Left hindlimb (tissue), 1 donor: ENCODE measurements at regions not wholly inside any gene's neighbourhood (a gene's known extent, or its start where the extent isn't known, plus 50 kb on each side); places are given as distances from the start of the nearest gene placed in this dataset.
"Not testable (repeated sequence)": the region's sequence is repeated elsewhere in the genome, so short reads cannot be mapped to it uniquely, and the experiment has no call there.

Source experiments
- DNase-seq: peaks from one replicate; pipeline ENCODE4 v3.0.0-alpha.2; 2018

DNA sequence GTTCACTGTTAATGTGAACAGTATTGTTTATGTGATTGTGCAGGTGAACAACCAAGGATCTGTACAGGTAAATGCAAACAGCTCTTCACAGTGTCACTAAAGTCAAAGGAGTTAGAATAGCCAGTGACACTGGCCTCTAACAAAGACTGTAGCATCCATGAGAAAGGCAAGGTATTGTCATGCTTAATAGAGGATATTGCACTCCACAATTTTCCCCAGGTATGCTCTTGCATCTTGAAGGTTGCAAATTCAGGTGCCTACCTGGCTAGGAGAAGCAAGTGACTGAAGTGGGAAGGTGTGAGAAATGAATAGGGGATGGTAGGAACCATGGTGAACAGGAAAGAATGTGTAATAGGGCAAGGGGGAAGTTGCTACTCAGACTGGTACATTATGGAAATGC, 101.2 kb upstream of the EFNA5 start:
- DNase-seq: no peak

DNA sequence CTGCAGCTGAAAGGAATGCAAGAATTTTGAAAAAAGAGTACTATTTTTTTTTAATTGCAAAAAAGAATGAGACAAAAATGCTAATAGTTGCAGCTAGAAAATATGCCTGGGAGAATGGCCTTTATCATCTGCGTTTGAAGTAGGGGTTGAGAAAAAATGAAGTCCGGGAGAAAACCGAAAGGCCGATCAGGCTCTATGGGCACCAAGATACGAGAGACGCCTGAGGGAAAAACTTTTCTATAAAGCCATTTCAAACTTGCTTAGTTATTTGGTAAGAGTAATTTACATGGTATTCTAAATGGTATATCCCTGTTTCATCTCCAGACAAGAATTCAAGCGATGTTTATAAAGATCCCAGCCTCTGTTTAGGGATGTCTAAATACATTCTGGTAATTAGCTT, 99.3 kb upstream of the EFNA5 start:
- no peak for DNase-seq

DNA sequence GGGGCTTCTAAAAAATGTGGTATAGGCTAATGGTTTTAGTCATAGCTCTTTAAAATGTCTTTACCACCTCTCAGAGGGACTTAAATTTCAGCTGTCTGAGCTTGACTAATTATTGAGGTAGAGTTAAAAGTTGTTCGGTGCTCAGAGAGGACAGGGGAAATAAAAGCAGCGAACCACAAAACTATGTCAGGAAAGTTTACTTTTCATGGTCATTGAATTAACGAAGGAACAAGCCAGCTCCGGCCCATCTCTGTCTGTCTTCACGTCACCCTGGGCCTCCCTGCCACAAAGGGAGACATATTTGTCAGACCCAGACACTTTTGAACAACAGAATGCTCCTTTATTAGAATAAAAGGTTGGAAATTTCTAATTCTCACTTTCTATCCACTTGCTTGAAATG, 98.8 kb upstream of the EFNA5 start:
- DNase-seq: no peak

DNA sequence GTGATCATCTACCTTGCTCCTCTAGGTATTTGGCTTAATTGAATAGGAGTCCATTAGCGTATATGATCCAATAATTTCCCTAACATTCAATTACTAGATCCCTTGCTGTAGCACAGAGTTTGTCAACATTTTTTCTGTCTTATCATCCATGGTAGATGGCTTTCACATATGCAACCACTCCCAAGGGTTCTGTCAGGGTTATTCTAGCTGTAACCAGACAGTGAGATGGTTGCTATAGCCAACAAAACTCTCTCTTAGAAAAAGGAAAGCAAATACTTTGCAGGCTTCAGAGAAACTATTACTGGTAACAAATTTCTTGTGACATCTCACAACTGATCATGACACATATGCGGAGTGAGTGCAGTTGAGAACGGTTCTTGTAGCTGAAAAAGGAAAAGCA, 96.2 kb upstream of the EFNA5 start:
- DNase-seq: no peak

DNA sequence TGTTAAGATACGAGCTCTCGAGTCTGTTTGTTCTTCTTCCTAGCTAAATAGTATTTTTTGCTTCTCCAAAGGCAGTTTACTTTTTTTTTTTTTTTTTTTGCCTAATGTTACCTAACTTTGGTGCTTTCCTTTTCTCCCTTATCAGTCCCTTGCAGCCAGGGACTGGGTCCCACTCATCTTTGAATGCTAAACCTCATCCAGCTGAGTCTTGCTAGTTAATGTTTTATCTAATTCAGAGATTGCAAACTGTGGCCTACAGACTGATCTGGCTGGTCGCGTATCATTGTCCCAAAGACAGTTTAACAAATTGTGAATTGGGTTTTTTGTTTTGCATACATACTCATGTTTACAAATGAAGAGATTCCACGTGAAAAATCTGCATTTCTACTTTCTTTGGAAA, 95.7 kb upstream of the EFNA5 start:
- no peak for DNase-seq

DNA sequence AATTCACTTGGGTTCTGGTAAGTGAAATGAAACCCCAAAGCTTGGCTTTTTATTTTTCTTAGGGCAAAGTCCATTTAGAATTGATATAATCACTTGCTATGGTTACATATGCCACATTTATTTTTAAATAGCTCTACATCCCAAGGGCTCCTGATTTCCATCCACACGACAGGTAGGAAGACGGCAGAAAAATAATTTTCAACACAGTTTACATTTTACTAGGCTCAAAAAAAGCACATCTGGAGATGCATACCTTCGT, 95.0 kb upstream of the EFNA5 start:
- DNase-seq: no peak

DNA sequence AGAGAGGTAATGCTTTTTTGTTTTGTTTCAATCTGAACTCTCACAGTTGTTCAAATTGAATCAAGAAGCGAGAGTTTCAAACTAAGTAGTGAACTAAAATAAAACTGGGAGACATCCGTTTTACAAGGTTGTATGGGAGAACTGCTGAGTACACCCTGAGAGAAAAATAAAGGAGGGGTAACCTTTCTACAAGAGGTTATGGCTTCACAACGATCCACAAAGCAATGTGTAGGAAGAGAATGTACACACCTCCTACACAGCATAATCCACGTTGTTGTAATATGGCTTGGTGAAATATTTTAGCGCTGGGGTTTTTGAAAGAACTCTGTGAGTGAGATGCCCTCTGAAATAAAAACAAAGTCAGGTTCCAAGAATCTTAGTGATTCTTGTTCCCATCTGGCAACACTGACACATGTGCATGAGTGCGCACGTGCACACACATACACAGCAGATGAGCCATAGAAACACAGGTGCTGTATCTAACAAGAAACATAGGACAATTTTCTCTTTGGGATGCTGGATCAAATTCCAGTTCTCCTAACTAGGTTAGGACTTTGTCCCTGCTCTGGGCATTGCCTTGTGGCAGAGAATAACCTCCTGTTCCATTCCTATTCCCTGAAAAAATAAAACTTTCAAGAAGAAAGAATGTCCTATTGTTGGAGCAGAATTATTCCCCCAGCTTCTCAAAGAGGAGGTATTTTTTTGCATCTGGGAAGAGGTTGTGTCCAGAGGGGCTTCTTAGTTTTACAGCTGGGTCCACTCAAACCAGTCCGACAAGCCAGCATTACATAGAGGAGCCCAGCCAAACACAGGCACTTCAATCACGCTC, 94.5 kb upstream of the EFNA5 start:
- DNase-seq: no peak

DNA sequence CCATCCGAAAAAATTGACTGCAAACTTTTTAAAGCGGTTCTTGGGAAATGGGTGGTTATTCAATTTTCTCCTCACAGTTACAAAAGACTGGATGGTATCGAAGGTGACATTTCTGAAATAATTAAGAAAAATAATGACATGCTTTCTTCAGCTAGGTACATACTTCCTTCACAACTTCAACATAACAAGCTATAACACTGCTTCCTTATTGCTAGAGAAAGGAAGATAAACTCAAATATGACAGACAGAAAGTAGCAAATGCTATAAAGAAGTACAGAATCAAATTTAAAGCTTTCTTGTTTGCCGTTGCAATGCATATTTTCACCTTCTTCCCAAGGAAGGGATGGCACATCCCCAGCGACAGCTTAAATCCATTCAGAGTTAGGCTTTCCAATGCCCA, 93.5 kb upstream of the EFNA5 start:
- DNase-seq: no peak

DNA sequence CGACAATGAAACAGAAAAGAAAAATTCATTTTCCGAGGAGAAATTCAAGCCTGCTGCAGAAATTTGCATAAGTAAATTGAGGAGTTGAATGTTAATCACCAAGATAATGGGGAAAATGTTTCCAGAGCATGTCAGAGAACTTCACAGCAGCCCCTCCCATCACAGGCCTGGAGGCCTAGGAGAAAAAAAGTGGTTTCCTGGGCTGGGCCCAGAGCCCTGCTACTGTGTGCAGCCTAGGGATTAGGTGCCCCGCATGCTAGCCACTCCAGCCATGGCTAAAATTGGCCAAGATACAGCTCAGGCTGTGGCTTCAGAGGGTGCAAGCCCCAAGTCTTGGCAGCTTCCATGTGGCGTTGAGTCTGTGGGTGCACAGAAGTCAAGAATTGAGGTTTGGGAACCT, 82.7 kb upstream of the EFNA5 start:
- no peak for DNase-seq

DNA sequence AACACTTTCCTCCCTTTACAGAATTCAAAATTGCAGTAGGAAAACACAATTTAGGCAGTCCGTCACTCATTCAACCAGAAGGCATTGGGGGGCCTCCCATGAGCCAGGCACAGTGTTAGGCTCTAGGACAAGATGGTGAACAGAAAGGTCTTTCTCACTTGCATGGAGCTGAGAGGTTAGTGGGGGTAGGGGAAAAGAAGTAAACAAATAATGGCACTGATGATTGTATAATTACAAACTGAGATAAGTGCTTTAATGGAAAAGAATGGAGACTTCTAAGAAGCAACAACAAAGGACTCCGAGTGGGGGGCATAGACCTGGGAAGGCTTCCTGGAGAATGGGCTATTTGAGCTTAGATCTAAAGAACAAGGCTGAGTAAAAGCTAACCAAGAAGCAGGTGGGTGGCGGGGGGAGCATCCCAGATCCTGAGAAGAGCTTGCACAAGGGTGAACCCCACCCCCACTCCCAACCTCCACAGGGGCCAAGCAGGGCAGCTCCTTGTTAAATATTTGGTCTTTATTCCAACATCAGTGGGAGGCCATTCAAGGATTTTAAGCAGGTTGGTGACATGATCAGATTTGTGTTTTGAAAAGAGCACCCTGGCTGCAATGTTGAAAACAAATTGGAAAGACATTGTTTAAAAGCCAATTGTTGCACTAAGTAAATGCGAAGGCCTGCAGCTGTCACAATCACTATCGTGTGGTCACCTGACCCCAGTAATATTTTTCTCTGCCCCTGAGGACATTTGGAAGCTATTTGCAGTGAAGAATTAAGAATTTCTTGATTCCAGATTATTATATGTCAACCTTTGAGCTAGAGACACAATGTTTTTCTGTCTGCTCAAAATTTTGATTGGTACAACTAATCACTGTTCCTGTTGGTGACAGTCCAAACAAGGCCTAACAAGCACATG, 73.9 kb upstream of the EFNA5 start:
- no peak for DNase-seq

DNA sequence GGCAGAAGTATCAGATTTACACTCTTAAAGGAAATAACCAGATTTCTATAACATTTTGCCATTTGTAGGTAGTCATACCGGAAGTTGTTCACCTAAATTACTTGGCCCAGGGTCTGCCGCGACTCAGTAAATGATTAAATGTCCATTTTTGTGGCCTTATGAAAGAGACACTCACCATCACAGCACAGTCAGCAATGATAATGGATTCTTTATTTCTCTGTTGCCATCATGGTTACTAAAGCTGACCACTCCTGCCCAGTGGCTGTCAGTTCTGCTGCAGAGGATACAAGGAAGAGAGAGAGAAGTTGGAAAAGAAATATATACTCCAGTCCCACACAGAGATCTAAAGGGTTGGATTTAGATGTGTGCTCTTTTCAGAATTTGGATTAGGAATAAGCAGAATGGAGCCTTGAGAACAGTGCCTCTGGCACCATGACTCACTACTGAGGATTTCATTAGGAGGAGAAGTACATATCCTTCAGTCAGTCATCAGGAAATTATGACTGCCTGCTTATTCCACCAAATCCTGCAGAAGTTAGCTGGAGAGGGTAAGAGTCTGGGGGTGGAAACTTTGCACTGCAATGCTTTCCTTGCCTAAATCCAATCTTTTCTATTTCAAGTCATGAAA, 72.8 kb upstream of the EFNA5 start:
- DNase-seq: no peak

DNA sequence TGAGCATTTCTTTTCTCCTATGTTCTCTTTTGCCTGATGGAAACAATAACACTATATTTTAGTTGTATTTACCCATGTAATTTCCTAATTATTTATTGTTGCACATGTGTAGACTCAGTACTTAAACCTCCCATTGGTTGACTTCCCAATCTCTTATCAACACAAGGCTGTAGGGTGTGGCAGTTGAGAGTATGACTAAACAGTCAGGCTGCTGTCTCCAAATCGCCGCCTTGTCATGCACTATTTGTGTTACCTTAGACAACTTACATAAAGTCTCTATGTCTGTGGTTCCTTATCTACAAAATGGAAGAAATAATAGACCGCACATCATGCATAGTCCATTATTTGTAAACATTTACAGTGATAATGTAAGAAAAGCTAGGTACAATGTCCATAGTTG, 68.9 kb upstream of the EFNA5 start:
- DNase-seq: no peak

DNA sequence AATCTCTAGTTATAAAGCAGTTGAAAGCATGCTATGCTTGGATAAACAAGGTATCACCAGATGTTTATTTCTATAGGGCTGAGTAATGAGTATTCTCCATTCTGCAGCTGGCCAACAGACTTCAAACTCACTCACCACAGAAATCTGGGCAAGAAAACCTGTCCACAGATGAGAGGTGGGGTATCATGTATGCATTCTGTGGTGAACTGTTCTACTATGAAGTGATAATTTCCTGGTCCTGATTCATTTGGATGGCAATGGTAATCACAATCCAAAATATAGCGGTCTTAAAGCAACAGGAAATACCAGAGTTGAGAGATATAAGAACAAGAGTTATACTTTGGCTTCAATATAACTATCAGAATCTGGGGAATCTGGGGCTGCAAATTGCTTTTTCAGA, 65.9 kb upstream of the EFNA5 start:
- peak; percentile 37 for DNase-seq

DNA sequence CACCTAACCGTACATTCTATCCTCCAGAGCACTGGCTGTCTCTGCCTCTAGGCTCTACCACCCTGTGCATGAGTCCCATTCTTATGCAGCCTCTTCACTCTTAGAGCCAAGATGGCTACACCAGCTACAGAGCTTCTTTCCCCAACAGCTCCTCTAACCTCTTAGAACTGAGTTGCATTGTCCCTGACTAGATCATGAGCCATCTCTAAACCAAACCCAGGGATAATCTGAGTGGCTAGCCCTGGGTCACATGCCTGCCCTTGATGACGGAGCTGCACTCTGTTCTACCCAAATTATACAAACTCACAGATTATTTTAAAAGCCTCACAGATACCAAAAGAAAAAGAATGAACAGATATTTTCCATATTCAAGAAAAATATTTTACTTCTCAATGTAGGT, 65.4 kb upstream of the EFNA5 start:
- DNase-seq: not testable (repeated sequence)

DNA sequence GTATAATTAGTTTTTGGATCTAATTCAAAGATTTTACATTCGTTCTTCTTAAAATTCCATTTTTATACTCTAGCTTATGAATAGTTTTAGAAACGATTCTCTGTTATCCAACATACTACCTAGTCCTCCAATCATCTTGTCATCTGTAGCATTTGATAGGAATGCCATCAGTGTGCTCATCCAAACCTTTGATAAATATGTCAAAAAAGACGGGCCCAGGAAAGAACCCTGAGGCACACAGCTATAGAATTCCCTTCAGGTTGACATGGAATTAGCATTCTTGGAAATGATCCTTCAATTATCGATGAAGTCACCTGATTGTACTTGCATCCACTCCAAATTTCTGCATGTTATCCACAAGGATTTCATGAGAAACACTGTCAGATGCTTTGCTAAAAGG, 64.8 kb upstream of the EFNA5 start:
- no peak for DNase-seq

DNA sequence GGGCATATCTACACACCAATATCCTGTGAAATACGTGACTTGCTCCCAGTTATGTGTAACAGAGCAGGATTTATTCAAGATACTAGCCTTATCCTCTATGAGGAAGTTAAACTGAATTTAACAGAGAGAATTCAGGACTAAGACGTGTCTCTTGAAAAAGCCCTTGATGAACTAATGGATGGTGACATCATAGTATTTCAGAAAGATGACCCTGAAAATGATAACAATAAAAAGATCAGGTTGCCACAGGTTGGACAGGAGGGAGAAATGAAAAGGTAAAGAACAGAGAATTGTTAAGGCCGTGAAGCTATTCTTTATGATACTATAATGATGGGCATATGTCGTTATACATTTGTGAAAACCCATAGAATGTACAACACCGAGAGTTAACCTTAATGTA, 56.2 kb upstream of the EFNA5 start:
- DNase-seq: no peak

DNA sequence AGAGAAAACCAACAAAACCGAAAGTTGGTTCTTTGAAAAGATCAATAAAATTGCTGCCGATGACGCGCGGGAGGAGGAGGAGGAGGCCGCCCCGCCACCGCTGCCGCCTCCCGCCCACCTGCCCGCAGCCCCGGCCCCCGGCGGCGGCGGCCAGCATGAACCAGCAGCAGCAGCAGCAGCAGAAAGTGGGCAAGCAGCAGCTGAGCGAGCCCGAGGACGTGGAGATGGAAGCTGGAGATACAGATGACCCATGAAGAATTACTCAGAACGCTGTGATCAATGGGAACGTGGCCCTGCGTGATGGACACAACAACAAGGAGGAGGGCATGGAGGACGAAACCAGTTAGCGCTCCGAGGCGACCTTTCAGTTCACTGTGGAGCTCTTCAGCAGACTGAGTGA, 53.9 kb upstream of the EFNA5 start:
- no peak for DNase-seq

DNA sequence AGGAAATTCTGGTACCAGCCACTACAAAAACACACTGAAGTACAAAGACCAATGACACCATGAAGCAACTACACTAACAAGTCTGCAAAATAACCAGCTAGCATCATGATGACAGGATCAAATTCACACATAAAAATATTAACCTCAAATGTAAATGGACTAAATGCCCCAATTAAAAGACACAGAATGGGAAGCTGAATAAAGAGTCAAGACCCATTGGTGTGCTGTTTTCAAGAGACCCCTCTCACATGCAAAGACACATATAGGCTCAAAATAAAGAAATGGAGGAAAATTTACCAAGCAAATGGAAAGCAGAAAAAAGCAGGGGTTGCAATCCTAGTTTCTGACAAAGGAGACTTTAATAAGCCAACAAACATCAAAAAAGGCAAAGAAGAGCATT, 50.5 kb upstream of the EFNA5 start:
- DNase-seq: not testable (repeated sequence)
